IMR-90 (cell line): ENCODE measurements at regions not wholly inside any gene's neighbourhood (a gene's known extent, or its start where the extent isn't known, plus 50 kb on each side); places are given as distances from the start of the nearest gene placed in this dataset.

ENCODE experiments used
- ATAC-seq: fragments of 200-7000 bp; cut with Tn5 transposase; 2 replicates; pipeline ENCODE4 v1.9.1; 2020; ENCODE audit warnings: low read depth, mild to moderate bottlenecking, moderate library complexity
- BruUV-seq: library from RNA; stranded (reverse); fragments of 400-500 nt; replicated peaks from 2 replicates; lab custom pipeline; 2021; lab: Mats Ljungman, UMichigan
- CTCF ChIA-PET: fragments of 300-600 bp; formaldehyde crosslinking; extraction: SDS; loops from one replicate; lab custom pipeline; 2021; ENCODE audit warnings: antibody characterized with exemption; lab: Yijun Ruan, JAX
- POLR2A ChIA-PET: fragments of 300-600 bp; sonication (Branson Sonifier 250); formaldehyde crosslinking; loops from one replicate; lab custom pipeline; 2022; ENCODE audit warnings: antibody characterized with exemption; ENCODE audit not compliant: unreplicated experiment; lab: Charles Lee
- DNase-seq: peaks from one replicate; pipeline ENCODE4 v3.0.0; 2013
- H2AFZ ChIP-seq: replicated peaks from 2 replicates; pipeline ENCODE3; 2013; ENCODE audit warnings: low read length, mild to moderate bottlenecking; ENCODE audit not compliant: poor library complexity
- H2AK5ac ChIP-seq: 2 replicates; pipeline ENCODE4 v1.6.1; 2013; ENCODE audit warnings: low read depth, low read length, inconsistent platforms
- H2AK9ac ChIP-seq: replicated peaks from 2 replicates; pipeline ENCODE3; 2013; ENCODE audit warnings: mild to moderate bottlenecking, low read depth, low read length, moderate library complexity; ENCODE audit not compliant: poor library complexity
- H2BK120ac ChIP-seq: 2 replicates; pipeline ENCODE4 v1.6.1; 2013; ENCODE audit warnings: low read depth, low read length, inconsistent platforms
- H2BK15ac ChIP-seq: 3 replicates; pipeline ENCODE4 v1.6.1; 2013; ENCODE audit warnings: low read depth, low read length, inconsistent platforms
- H2BK20ac ChIP-seq: 2 replicates; pipeline ENCODE4 v1.6.1; 2013; ENCODE audit warnings: low read depth, mild to moderate bottlenecking, inconsistent platforms, low read length, moderate library complexity
- H2BK5ac ChIP-seq: 2 replicates; pipeline ENCODE4 v1.6.1; 2013; ENCODE audit warnings: mild to moderate bottlenecking, low read depth, low read length, inconsistent platforms; ENCODE audit not compliant: poor library complexity, severe bottlenecking
- H3K14ac ChIP-seq: replicated peaks from 2 replicates; pipeline ENCODE4 v1.6.1; 2013; ENCODE audit warnings: low read depth, low read length, inconsistent platforms
- H3K18ac ChIP-seq: 2 replicates; pipeline ENCODE4 v1.6.1; 2013; ENCODE audit warnings: low read depth, low read length, control low read depth
- H3K23ac ChIP-seq: 2 replicates; pipeline ENCODE4 v1.6.1; 2013; ENCODE audit warnings: low read depth, low read length, inconsistent platforms
- H3K27ac ChIP-seq: 2 replicates; pipeline ENCODE4 v1.5.1; 2013; ENCODE audit warnings: mild to moderate bottlenecking, control low read depth, low read length; ENCODE audit not compliant: insufficient read depth
- H3K27me3 ChIP-seq: 2 replicates; pipeline ENCODE4 v1.6.1; 2013; ENCODE audit warnings: low read length; ENCODE audit not compliant: control insufficient read depth, insufficient read depth
- H3K36me3 ChIP-seq: 2 replicates; pipeline ENCODE4 v1.6.1; 2013; ENCODE audit warnings: low read length, mixed read lengths; ENCODE audit not compliant: control insufficient read depth, insufficient read depth
- H3K4ac ChIP-seq: 2 replicates; pipeline ENCODE4 v1.6.1; 2013; ENCODE audit warnings: low read depth, low read length, inconsistent platforms
- H3K4me1 ChIP-seq: 2 replicates; pipeline ENCODE4 v1.6.1; 2013; ENCODE audit warnings: low read length, mixed read lengths; ENCODE audit not compliant: control insufficient read depth, insufficient read depth
- H3K4me2 ChIP-seq: 2 replicates; pipeline ENCODE4 v1.6.1; 2013; ENCODE audit warnings: low read depth, mild to moderate bottlenecking, control low read depth, low read length, moderate library complexity
- H3K4me3 ChIP-seq: 2 replicates; pipeline ENCODE4 v1.5.1; 2013; ENCODE audit warnings: low read depth, mild to moderate bottlenecking, control low read depth, low read length, moderate library complexity; ENCODE audit not compliant: insufficient read depth
- H3K56ac ChIP-seq: 2 replicates; pipeline ENCODE4 v1.6.1; 2013; ENCODE audit warnings: low read length, inconsistent platforms; ENCODE audit not compliant: insufficient read depth; ENCODE audit errors: extremely low read depth
- H3K79me1 ChIP-seq, 2 experiments: 2 replicates each; pipeline ENCODE4 v1.6.1; 2013; ENCODE audit warnings: low read length in 2 of 2, inconsistent platforms in 1 of 2, low read depth in 1 of 2
- H3K9ac ChIP-seq: 2 replicates; pipeline ENCODE4 v1.6.1; 2013; ENCODE audit warnings: low read depth, low read length, control low read depth
- H3K9me1 ChIP-seq: 2 replicates; pipeline ENCODE4 v1.6.1; 2013; ENCODE audit warnings: low read length, inconsistent platforms; ENCODE audit not compliant: insufficient read depth
- H3K9me3 ChIP-seq: 2 replicates; pipeline ENCODE4 v1.6.1; 2013; ENCODE audit warnings: low read length; ENCODE audit not compliant: control insufficient read depth, insufficient read depth
- H4K20me1 ChIP-seq: 2 replicates; pipeline ENCODE4 v1.6.1; 2013; ENCODE audit warnings: low read length, inconsistent platforms; ENCODE audit not compliant: insufficient read depth
- H4K5ac ChIP-seq: 2 replicates; pipeline ENCODE4 v1.6.1; 2013; ENCODE audit warnings: mild to moderate bottlenecking, low read depth, low read length, control low read depth
- H4K8ac ChIP-seq, 2 experiments: 2 replicates each; pipeline ENCODE4 v1.6.1; 2013; ENCODE audit warnings: low read depth in 2 of 2, low read length in 2 of 2, control low read depth in 1 of 2, inconsistent platforms in 1 of 2
- H4K91ac ChIP-seq: 2 replicates; pipeline ENCODE4 v1.6.1; 2013; ENCODE audit warnings: low read depth, low read length, inconsistent platforms; ENCODE audit not compliant: insufficient read depth
- BHLHE40 ChIP-seq: fragments of 150-350 bp; IDR thresholded peaks from 2 replicates; pipeline ENCODE4 v1.6.1; 2016; ENCODE audit warnings: mild to moderate bottlenecking, low read depth, low read length
- CHD1 ChIP-seq: IDR thresholded peaks from 2 replicates; pipeline ENCODE4 v1.6.1; 2012; ENCODE audit warnings: low read depth, low read length, improper control_type of control experiment
- CTCF ChIP-seq: conservative IDR thresholded peaks from 2 replicates; pipeline ENCODE4 v1.5.1; 2012; ENCODE audit warnings: mild to moderate bottlenecking, low read depth, low read length, improper control_type of control experiment
- ELK1 ChIP-seq: fragments of 150-350 bp; IDR thresholded peaks from 2 replicates; pipeline ENCODE4 v1.6.1; 2016; ENCODE audit warnings: low read depth, mild to moderate bottlenecking, low read length, moderate library complexity, borderline replicate concordance
- FOS ChIP-seq: fragments of 150-350 bp; IDR thresholded peaks from 2 replicates; pipeline ENCODE4 v1.6.1; 2016; ENCODE audit warnings: low read depth, low read length
- MAFK ChIP-seq: IDR thresholded peaks from 2 replicates; pipeline ENCODE4 v1.6.1; 2012; ENCODE audit warnings: low read depth, low read length, improper control_type of control experiment
- MAZ ChIP-seq: IDR thresholded peaks from 2 replicates; pipeline ENCODE4 v1.6.1; 2012; ENCODE audit warnings: low read depth, mild to moderate bottlenecking, low read length, improper control_type of control experiment, moderate library complexity, borderline replicate concordance
- NFE2L2 ChIP-seq: fragments of 150-350 bp; IDR thresholded peaks from 2 replicates; pipeline ENCODE4 v1.6.1; 2016; ENCODE audit warnings: low read depth, mild to moderate bottlenecking, low read length
- POLR2A ChIP-seq: IDR thresholded peaks from 2 replicates; pipeline ENCODE4 v1.6.1; 2012; ENCODE audit warnings: mild to moderate bottlenecking, low read depth, low read length
- RAD21 ChIP-seq: IDR thresholded peaks from 2 replicates; pipeline ENCODE4 v1.6.1; 2012; ENCODE audit warnings: low read length, improper control_type of control experiment
- RCOR1 ChIP-seq: IDR thresholded peaks from 2 replicates; pipeline ENCODE4 v1.6.1; 2012; ENCODE audit warnings: mild to moderate bottlenecking, low read length, improper control_type of control experiment; ENCODE audit not compliant: insufficient replicate concordance
- RFX5 ChIP-seq: IDR thresholded peaks from 2 replicates; pipeline ENCODE4 v1.8.0; 2012; ENCODE audit warnings: low read depth, mild to moderate bottlenecking, low read length, moderate library complexity
- SMC3 ChIP-seq: fragments of 150-350 bp; IDR thresholded peaks from 2 replicates; pipeline ENCODE4 v1.6.1; 2016; ENCODE audit warnings: low read depth, mild to moderate bottlenecking, antibody characterized with exemption, low read length, moderate library complexity
- USF2 ChIP-seq: fragments of 150-350 bp; IDR thresholded peaks from 2 replicates; pipeline ENCODE4 v1.6.1; 2017; ENCODE audit warnings: mild to moderate bottlenecking, antibody characterized with exemption, low read length, low read depth
- WGBS, 2 experiments: methylation state at CpG; one replicate each; pipeline versions ENCODE4 v1.1.5 to v1.1.7; 2013; ENCODE audit warnings: missing lambda C conversion rate in 2 of 2; ENCODE audit not compliant: insufficient read length in 1 of 2; ENCODE audit errors: extremely low coverage in 2 of 2; 5-methylcytosine and 5-hydroxymethylcytosine counted together
- dilution Hi-C: fragments of 300-500 bp; cut with HindIII; formaldehyde crosslinking; loops from one replicate; pipeline ENCODE4 v1.14.3; 2018; ENCODE audit warnings: low sequenced_read_pairs; ENCODE audit not compliant: unreplicated experiment
- in situ Hi-C: fragments of 300-500 bp; cut with MboI; formaldehyde crosslinking; loops from 3 replicates; pipeline ENCODE4 v1.14.3; 2019; ENCODE audit warnings: low sequenced_read_pairs, inconsistent platforms, mixed read lengths
- intact Hi-C: fragments of 100-400 bp; cut with micrococcal nuclease; formaldehyde crosslinking; loops from 2 replicates; pipeline ENCODE4 v1.10.0; 2022

- H2BK5ac ChIP-seq = no peak overlapping the region
- H3K9me3 ChIP-seq = no peaks in the 10 kb centered on the region
- in situ Hi-C loops (no loop called here), dilution Hi-C loops (no loop called here), intact Hi-C loops (no loop called here)
- BruUV-seq = no TSS peak
- no peak overlapping the region for H3K56ac ChIP-seq
- H3K4me1 ChIP-seq = no peaks in the 10 kb centered on the region
- H2BK20ac ChIP-seq = no peak overlapping the region
- no peak overlapping the region for H4K8ac ChIP-seq
- no peak overlapping the region for H2AK9ac ChIP-seq
- H3K9me1 ChIP-seq = no peaks in the 10 kb centered on the region
- no peak overlapping the region for H4K91ac ChIP-seq
- H2BK120ac ChIP-seq = no peak overlapping the region
- H3K14ac ChIP-seq = no peak overlapping the region
- H3K4ac ChIP-seq = no peak overlapping the region
- WGBS, 2 experiments = no CpG with 5 or more reads among the region's 3 CpGs
- no peaks in the 10 kb centered on the region for H4K20me1 ChIP-seq
- no peaks in the 10 kb centered on the region; the same call in 1 of the 2 replicates for H3K27me3 ChIP-seq
- CTCF ChIA-PET = no interaction called here
- H2BK15ac ChIP-seq = no peak overlapping the region
- no peak for ATAC-seq
- H2AFZ ChIP-seq = no peak overlapping the region
- no peaks in the 10 kb centered on the region for H3K79me1 ChIP-seq
- H3K4me3 ChIP-seq = no peak overlapping the region
- no peak overlapping the region for H2AK5ac ChIP-seq
- POLR2A ChIA-PET = no interaction called here
- H3K18ac ChIP-seq = no peak overlapping the region
- no peak overlapping the region for H4K5ac ChIP-seq
- H3K23ac ChIP-seq = no peak overlapping the region
- no peak for TF ChIP-seq POLR2A
- no peak for TF ChIP-seq CHD1
- TF ChIP-seq FOS = no peak
- TF ChIP-seq RAD21 = no peak
- no peak for TF ChIP-seq RFX5
- TF ChIP-seq NFE2L2 = no peak
- TF ChIP-seq MAFK = no peak
- TF ChIP-seq BHLHE40 = no peak
- TF ChIP-seq ELK1 = no peak
- no peak for TF ChIP-seq RCOR1
- no peak for TF ChIP-seq CTCF
- TF ChIP-seq MAZ = no peak
- TF ChIP-seq SMC3 = no peak
- no peak for TF ChIP-seq USF2
- H3K9ac ChIP-seq = no peak overlapping the region
- no peaks in the 10 kb centered on the region for H3K36me3 ChIP-seq
- H3K4me2 ChIP-seq = no peak overlapping the region
- no peak for DNase-seq
- no peak overlapping the region for H3K27ac ChIP-seq
Measured at GRCh38 chr18:40470723-40471122, 1484.3 kb upstream of the PIK3C3 start.
